Mesodermal cell (in vitro differentiated cells): ENCODE measurements at regions not wholly inside any gene's neighbourhood (a gene's known extent, or its start where the extent isn't known, plus 50 kb on each side); places are given as distances from the start of the nearest gene placed in this dataset.

Source experiments
- H3K27ac ChIP-seq: 2 replicates; pipeline ENCODE4 v1.7.0; 2013; ENCODE audit warnings: mild to moderate bottlenecking, low read depth, low read length, moderate library complexity; ENCODE audit not compliant: severe bottlenecking
- H3K36me3 ChIP-seq: 2 replicates; pipeline ENCODE4 v1.7.1; 2013; ENCODE audit warnings: mild to moderate bottlenecking, low read length, moderate library complexity; ENCODE audit not compliant: control insufficient read depth, insufficient read depth
- H3K4me1 ChIP-seq: one replicate; pipeline ENCODE4 v1.7.1; 2013; ENCODE audit warnings: mild to moderate bottlenecking, low read length; ENCODE audit not compliant: insufficient read depth, control insufficient read depth, poor library complexity, severe bottlenecking
- H3K4me3 ChIP-seq: 2 replicates; pipeline ENCODE4 v1.7.0; 2013; ENCODE audit warnings: low read length, control low read depth, mild to moderate bottlenecking; ENCODE audit not compliant: insufficient read depth, poor library complexity, severe bottlenecking; ENCODE audit errors: extremely low read depth
- H3K9me3 ChIP-seq: 2 replicates; pipeline ENCODE4 v1.7.1; 2013; ENCODE audit warnings: mild to moderate bottlenecking, low read length, moderate library complexity; ENCODE audit not compliant: control insufficient read depth
- WGBS, 2 experiments: methylation state at CpG; one replicate each; pipeline ENCODE4 v1.1.5; 2013; ENCODE audit warnings: missing lambda C conversion rate in 2 of 2; ENCODE audit not compliant: insufficient coverage in 2 of 2; 5-methylcytosine and 5-hydroxymethylcytosine counted together

DNA sequence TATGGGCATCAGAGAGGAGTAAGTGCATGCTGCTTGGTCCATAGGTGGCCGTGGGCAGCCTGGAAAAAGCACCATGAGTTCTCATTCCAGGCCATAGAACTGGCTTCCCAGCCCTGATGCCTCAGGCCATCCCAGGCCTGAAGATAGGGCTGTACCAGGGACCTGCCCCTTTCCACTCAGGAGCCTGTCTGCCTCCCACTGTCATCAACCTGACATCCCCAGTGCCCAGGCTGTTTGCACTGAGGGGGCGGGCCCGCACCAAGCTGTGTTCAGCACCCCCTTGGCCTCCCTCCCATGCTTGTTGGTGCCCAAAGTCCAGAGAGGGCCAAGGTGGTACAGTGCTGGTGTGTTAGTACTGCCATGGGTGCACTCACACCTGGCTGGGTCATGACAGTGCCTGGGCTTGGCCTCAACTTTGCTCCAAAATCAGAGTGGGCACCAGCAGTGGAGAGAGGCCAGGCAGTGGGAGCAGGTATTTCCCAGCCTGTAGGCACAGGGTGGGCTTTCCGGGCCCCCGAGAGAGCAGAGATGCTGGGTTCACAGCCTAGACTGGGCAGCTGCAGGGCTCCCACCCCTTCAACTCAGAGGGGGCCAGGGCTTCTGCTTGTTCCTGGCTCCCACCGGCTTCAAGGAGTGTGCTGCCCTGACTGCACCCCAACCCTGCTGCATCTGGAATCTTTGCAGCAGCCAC is 556.1 kb downstream of the SI start:
- WGBS, 2 experiments, result 77 to 85% methylated on average over 4 of the region's 6 CpGs
- Histone ChIP-seq H3K4me1 (no peaks in the 10 kb centered on the region), H3K27ac (no peak overlapping the region)

GRCh38 chr3:164521644-164522043 is 556.7 kb downstream of the SI start:
- H3K9me3 ChIP-seq, result no peaks in the 10 kb centered on the region
- H3K4me3 ChIP-seq, result no peak overlapping the region
- H3K36me3 ChIP-seq, result no peaks in the 10 kb centered on the region
- 100% methylated on average over 2 of the region's 2 CpGs; no CpG with 5 or more reads in 1 of the 2 experiments for WGBS, 2 experiments
- no peak overlapping the region for H3K27ac ChIP-seq
- no peaks in the 10 kb centered on the region for H3K4me1 ChIP-seq

More for the DNA sequence above, 556.1 kb downstream of the SI start:
- no peak overlapping the region for H3K4me3 ChIP-seq
- no peaks in the 10 kb centered on the region for H3K36me3 ChIP-seq
- no peaks in the 10 kb centered on the region for H3K9me3 ChIP-seq

GRCh38 chr3:164521139-164521538 is 557.2 kb downstream of the SI start:
- Histone ChIP-seq H3K36me3 (no peaks in the 10 kb centered on the region), H3K4me1 (no peaks in the 10 kb centered on the region), H3K9me3 (no peaks in the 10 kb centered on the region), H3K27ac (no peak overlapping the region), H3K4me3 (no peak overlapping the region)
- WGBS, 2 experiments, result 85 to 90% methylated on average over 4 of the region's 4 CpGs

DNA sequence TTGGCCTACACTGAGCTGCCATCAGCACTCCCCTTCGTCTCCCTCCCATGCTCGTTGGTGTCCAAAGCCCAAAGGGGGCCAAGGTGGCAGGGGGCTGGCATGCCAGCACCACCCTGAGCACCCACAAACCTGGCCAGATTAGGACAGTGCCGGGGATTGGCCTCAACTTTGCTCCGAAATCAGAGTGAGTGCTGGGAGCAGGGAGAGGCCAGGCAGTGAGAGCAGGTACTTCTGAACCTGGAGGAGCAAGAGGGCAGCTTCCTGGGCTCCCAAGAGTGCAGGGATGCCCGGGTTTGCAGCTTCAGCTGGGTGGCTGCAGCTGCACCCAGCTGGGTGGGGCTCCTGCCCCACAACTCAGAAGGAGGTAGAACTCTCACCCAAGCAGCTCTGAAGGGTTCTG is 563.0 kb downstream of the SI start:
- 77 to 95% methylated on average over 5 of the region's 5 CpGs for WGBS, 2 experiments
- Histone ChIP-seq H3K9me3 (no peaks in the 10 kb centered on the region), H3K4me3 (no peak overlapping the region), H3K27ac (no peak overlapping the region), H3K36me3 (no peaks in the 10 kb centered on the region), H3K4me1 (no peaks in the 10 kb centered on the region)

DNA sequence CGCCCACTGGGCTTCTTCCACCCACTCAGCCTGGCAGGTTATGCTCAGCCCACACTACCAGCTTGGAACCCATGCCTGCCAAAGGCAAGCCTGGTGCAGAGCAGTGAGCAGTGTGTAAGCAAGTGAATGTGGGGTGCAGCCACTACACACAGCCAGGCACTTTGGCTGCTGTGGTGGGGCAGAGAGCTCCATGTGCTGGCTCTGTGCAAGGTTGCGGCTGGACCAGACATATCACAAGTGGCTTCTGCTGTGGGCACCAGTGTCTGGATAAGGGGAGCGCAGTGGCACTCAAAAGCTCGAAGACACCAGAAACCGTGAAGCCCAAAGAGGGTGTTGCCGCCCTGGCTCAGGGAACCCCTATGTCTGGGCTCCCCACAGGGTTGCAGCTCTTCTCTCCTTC is 563.7 kb downstream of the SI start:
- Histone ChIP-seq H3K27ac (no peak overlapping the region), H3K4me1 (no peaks in the 10 kb centered on the region), H3K36me3 (no peaks in the 10 kb centered on the region), H3K9me3 (no peaks in the 10 kb centered on the region), H3K4me3 (no peak overlapping the region)
- 90 to 98% methylated on average over 3 of the region's 6 CpGs for WGBS, 2 experiments

GRCh38 chr3:164507886-164508285 is 570.4 kb downstream of the SI start:
- Histone ChIP-seq H3K27ac (no peak overlapping the region), H3K36me3 (no peaks in the 10 kb centered on the region), H3K4me1 (no peaks in the 10 kb centered on the region), H3K4me3 (no peak overlapping the region), H3K9me3 (no peaks in the 10 kb centered on the region)

DNA sequence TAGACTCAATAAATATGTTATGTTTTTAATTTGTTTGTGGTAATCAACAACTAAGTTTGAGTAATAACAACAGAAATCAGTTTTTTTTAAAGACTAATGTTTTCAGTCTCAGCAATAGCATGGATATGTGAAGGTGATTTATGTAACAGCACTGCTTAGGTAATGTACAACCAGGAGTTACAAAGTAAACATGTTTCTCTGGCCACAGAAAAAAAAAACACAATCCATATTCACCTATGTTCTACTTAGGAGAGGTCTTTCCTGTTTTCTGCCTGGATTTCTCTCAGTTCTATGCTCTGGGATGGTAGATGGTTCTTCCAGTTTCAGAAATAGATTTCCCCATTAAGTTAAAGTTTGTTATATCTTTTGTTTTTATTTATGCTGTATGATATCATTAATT is 579.4 kb downstream of the SI start:
- no peak overlapping the region for H3K27ac ChIP-seq
- H3K4me3 ChIP-seq, result no peak overlapping the region
- H3K36me3 ChIP-seq, result no peaks in the 10 kb centered on the region
- H3K9me3 ChIP-seq, result no peaks in the 10 kb centered on the region
- no peaks in the 10 kb centered on the region for H3K4me1 ChIP-seq

- Histone ChIP-seq H3K4me1 (no peaks in the 10 kb centered on the region), H3K27ac (no peak overlapping the region)
- WGBS, 2 experiments, result 100% methylated on average over 1 of the region's 2 CpGs; no CpG with 5 or more reads in 1 of the 2 experiments
These were observed 589.4 kb downstream of the SI start for GRCh38 chr3:164488893-164489292.

DNA sequence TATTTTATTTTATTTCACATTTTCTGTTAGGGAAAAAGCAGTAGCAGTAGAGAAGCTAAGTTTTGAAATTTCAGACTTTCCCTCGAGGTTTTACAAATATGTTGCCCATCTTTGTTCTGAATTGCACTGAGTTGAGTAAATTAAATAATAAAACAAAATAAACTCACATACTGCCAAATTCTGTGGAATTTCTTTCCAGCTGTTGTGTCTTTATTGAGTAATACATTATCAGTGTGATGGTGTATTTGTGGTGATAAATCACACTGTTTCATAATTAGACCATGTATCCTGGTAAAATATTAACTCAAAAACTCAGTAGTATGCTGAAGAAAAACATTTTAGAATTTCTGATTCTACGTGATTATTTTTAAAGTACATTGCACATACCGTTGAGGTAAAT is 592.1 kb downstream of the SI start:
- WGBS, 2 experiments, result no CpG with 5 or more reads among the region's 3 CpGs
- H3K4me1 ChIP-seq, result no peaks in the 10 kb centered on the region
- H3K9me3 ChIP-seq, result no peaks in the 10 kb centered on the region
- H3K4me3 ChIP-seq, result no peak overlapping the region
- no peak overlapping the region for H3K27ac ChIP-seq
- no peaks in the 10 kb centered on the region for H3K36me3 ChIP-seq

More at GRCh38 chr3:164488893-164489292, 589.4 kb downstream of the SI start:
- no peak overlapping the region for H3K4me3 ChIP-seq
- no peaks in the 10 kb centered on the region for H3K36me3 ChIP-seq
- no peaks in the 10 kb centered on the region for H3K9me3 ChIP-seq

- Histone ChIP-seq H3K27ac (no peak overlapping the region), H3K4me3 (no peak overlapping the region), H3K9me3 (no peaks in the 10 kb centered on the region), H3K36me3 (no peaks in the 10 kb centered on the region), H3K4me1 (no peaks in the 10 kb centered on the region)
- no CpG with 5 or more reads among the region's 1 CpG for WGBS, 2 experiments
These were observed 598.3 kb downstream of the SI start for GRCh38 chr3:164479978-164480377.

GRCh38 chr3:164479406-164479805 is 598.9 kb downstream of the SI start:
- Histone ChIP-seq H3K27ac (no peak overlapping the region), H3K4me3 (no peak overlapping the region), H3K36me3 (no peaks in the 10 kb centered on the region), H3K9me3 (no peaks in the 10 kb centered on the region), H3K4me1 (no peaks in the 10 kb centered on the region)
- no CpG with 5 or more reads among the region's 1 CpG for WGBS, 2 experiments
